GM18907 (cell line): ENCODE measurements at regions not wholly inside any gene's neighbourhood (a gene's known extent, or its start where the extent isn't known, plus 50 kb on each side); places are given as distances from the start of the nearest gene placed in this dataset.

Source experiments
- ATAC-seq: cut with Tn5 transposase; IDR thresholded peaks from one replicate; pipeline ENCODE4 v1.9.1; 2021; ENCODE audit warnings: mild to moderate bottlenecking, moderate library complexity; ENCODE audit not compliant: unreplicated experiment

DNA sequence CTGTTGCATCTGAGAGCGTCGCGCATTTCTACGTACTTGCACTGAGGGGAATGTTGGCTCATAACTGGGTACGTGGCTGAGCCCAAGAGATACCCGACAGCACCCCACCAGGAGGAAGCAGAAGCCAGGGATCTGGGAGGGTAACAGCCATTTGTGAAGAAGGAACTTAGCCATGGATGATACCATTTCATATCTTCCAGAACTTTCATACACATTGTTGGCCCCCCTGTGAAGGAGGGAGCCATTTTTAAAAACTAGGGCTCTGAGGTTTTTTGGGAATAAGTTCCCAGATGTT lies 101.4 kb upstream of the SLC44A1 start:
- no peak for ATAC-seq

DNA sequence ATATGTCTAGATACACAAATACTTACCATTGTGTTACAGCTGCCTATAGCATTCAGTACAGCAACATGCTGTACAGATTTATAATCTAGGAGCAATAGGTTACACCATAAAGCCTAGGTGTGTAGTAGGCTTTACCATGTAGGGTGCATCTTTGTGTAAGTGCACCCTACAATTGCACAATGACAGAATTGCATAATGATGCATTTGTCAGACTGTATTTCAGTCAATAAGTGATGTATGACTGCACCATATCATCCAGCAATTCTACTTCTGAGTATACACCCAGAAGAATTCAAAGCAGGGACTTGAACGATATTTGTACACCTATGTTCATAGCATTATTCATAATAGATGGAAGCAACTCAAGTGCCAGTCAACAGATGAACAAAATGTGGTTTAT lies 100.4 kb upstream of the SLC44A1 start:
- no peak for ATAC-seq

DNA sequence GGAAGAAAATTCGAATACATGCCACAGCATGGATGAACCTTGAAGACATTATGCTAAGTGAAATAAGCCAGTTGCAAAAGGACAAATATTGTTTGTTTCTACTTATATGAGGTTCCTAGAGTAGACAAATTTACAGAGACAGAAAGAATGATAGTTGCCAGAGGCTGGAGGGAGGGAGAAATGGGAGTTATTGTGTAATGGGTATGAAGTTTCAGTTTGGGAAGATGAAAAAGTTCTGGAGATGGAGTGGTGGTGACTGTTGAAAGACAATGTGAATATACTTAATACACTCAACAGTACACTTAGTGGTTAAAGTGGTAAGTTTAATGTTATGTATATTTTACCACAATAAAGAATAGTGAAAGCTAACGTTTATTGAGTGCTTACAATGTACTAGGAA lies 99.6 kb upstream of the SLC44A1 start:
- ATAC-seq = no peak

DNA sequence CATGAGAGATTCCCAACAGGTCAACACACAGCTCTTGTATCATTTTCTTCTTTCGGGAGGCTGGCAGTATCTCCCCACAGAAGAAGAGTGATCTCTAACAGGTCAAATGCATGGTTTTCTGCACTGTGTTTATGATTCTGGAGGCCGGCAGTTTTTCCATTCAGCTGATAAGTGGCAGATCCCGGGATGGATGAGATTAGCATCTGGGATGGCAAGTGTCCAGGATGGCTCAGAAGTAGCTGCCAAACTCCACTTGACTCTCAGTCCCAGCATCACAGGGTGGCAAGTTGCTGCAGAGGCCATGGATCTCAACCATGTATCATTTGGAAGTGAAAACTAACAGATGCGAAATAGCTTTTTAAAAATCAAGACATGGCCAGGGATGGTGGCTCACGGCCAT lies 97.8 kb upstream of the SLC44A1 start:
- no peak for ATAC-seq

DNA sequence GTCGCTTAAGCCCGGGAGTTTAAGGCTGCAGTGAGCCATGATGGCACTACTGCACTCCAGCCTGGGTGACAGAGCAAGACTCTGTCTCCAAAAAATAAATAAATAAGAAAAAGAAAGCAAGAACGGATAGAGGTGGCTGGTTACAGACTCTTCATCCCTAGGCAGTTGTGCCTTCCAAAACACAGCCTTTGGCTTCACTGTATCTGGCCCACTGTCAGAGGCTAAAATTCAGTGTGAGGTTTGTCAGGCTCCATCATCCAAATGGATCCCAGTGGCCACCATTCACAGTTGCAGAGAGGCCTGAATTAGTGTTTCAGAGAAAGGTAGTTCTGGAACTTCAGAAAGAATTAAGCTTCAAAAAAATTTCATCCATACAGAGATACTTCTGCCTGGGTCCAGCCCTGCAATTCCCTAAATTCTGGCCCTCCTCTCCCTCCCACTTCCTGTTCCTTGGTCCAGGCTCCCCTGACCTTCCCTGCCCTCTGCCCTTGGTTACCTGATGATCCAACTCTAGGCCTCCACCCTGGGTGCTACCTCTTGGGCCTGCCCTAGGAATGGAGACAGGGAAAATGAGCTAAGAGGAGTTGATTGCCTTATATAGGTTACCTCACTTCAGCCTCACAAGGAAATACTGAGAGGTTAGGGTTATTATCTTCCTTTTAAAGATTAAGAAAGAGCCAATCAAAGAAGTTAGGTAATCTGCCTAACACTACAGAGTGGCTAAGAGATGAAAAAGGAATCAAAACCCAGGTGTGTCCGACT lies 97.2 kb upstream of the SLC44A1 start:
- ATAC-seq = no peak

DNA sequence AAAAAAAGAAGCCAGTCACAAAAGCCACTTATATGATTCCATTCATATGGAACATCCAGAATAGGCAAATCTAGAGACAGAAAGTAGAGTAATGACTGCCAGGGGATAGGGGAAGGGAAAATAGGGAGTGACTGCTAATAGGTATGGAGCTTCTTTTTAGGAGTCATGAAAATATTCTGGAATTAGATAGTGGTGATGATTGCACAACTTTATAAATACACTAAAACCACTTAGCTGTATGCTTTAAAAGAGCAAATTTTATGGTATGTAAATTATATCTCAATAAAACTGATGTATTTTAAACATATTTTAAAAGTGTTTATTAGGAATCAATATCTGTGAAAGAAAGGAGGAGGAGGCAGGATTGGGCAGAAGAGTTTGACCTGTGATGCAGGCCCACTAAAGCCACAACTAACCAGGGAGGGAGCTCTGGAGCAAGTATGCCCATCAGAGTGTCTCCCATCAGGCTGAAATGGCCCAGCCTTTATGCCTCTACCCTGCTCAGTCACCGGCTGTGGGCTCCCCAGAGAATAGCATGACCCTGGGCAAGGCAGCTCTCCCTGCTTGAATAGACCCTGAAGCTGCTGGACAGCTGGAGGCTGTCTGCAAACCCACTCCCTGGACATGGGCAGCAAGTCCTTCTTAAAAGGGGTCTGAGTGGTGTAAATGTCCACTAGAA lies 96.0 kb upstream of the SLC44A1 start:
- ATAC-seq = no peak

DNA sequence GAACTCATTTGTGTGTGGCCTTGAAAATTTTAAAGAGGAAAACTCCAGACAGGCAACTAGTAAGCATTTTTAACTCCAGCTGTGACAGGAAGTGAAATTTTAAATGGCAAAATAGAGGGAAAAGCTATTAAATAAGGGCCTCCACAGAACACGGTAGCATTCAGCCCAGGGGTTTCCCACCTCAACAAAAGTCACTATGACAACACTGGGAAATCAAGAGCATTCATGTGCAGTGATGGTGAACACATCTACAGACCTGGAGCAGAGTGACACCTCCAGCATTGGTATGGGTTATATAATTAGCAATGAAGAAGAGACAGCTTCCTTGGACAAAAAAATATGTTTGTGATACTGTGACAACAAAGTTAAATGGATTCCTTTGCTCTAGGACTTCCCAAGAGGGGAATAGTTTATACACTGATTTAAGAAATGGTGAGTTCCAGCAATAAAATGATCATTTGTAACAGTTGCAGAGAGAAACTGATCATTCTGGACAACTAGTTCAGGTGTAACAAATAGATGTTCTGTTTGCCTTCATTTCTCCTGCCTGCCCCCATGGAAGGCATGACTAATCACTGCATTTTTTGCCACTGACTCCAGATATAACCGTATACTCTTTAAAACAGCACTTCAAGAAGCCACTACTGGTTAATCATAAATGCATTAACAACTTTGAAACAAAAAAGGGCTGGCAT lies 93.3 kb upstream of the SLC44A1 start:
- ATAC-seq = peak; percentile 89

DNA sequence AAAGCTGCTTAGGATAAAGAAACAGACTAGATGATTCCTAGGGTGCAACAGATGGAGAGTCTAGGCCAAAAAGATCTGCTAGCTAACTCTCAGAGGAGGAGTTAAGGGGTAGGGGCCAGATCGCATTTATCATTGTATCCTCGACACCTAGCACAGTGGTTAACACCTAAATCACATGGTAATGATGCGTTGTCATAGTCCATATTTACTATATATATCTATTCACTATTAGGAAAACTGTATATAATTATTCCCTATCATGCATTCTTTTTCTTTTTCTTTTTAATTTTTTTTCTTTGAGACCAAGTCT lies 92.8 kb upstream of the SLC44A1 start:
- no peak for ATAC-seq

DNA sequence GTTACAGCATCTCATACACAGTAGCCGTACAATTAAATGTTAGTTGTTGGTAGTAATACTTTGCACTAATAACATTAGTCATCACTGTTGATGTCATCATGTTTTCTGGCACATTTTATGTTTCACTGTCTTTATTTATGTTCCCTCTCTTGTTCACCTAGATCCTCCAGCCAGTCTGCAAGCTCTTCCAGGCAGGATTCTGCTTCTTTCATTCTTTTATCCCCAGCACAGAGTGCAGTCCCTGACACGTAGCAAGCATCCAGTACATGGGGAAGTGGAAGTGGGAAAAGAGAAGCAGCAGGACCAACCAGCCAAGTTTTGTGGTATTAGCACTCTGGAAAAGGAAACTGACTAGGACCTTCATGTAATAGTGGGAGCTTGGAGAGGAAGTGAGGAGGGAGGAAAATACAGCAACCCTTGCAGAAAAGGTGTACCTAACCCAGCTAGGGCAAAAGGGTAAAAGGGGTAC lies 89.7 kb upstream of the SLC44A1 start:
- no peak for ATAC-seq

DNA sequence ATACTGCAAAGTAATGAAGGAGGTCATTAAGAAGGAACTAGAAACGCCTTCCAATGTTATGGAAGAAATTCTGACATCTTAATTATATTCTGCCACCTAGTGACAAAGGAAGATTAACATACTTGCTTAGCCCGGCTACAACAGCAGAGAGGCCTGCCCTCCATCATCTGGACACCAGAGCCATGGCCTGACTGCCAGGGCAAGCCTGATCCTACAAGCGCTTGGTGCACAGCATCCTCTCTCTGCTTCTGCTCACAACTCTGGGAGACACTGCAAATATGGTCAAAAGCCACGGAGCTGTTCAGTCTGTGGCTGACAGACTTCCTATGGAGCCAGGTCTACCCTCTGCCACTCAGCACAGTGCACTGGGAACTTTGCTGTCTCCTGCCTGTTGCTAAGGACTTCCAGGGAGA lies 87.3 kb upstream of the SLC44A1 start:
- peak; percentile 83 for ATAC-seq

DNA sequence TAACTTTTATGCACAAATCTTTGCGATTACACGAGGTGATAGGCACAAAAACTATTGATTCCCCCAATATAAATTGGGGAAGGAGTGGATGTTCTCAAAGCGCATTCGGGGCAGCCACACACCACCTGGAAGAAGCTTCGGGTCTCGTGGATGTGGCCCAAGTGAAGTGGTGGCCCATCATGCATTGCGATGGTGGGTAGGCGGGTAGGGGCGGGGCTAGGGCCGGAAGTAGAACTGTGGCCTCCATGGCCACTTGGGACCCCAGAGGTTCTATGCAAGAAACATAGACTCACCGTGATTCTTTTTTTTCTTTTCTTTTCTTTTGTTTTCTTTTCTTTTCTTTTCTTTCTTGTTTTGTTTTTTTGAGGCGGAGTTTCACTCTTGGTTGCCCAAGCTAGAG lies 86.4 kb upstream of the SLC44A1 start:
- no peak for ATAC-seq

DNA sequence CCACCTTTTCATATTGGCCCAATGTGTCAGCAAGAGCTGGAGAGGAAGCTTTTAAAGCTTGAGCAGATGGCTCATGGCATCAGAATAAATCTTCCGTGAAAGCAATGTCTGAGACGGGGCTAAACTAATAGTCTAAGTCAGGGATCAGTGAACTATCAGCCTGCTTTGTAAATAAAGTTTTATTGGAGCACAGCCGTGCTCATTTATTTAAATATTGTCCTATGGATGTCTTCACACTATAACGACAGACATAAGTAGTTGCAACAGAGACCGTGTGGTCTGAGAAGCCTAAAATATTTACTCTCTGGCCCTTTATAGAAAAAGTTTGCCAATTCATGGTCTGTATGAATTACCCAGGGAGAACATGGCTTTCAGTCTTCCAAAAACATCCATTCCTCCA lies 85.6 kb upstream of the SLC44A1 start:
- ATAC-seq = no peak

DNA sequence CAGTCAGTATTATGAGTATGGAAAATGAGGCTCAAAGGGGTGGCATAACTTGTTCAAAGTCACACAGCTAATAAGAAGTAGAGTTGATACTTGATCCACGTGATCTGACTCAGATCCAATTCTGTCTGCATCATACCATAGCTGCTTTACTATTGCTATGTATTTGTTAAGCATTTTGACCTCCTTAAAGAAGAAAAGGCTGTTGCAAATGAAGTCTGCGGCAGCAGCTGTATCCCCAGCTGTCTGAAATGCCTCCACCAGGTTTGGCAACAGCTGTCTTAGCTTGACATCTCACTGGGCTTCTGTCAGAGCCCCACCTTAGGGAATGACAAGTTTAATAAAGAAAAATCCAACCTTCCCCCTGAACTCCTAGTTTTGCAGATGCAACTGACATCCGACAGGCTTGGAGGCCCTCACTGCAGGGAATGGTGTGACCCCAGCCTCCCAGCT lies 75.6 kb upstream of the SLC44A1 start:
- no peak for ATAC-seq

DNA sequence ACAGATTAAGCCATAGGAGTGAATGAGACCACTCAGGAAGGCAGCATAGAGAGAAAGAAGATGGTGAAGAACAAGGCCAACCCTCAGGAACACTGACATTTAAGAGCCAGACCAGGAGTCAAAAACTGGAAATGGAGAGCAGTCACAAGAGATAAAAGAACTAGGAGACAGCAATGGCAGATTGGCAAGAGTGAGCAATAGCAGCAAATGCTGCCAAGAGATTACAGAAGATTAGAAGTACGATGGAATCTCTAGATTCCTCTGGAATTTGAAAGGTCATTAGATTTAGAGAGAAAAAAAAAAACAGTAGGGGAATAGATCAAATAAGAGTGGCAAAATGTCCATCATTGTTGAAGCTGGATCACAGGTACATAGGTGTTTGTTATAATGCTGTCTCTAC lies 73.4 kb upstream of the SLC44A1 start:
- ATAC-seq = no peak

DNA sequence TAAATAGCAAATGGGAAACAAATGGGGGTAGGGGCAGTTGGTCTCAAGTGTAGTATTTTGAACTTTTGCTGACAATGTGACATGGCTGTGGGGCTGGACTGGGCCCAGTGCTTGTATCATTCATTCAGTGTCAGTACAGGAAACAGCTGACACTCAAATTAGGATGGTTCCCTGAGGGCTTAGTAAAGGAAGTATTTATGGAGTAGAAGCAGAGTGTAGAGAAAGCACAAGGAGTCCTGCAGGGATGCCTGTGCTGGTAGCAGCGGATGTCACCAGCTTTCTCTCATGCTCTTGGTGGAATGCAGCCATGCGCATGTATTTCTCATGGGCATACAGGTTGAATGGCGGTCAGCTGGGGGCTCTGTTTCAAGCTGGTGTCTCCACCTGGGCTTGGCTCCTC lies 72.9 kb upstream of the SLC44A1 start:
- ATAC-seq = no peak

DNA sequence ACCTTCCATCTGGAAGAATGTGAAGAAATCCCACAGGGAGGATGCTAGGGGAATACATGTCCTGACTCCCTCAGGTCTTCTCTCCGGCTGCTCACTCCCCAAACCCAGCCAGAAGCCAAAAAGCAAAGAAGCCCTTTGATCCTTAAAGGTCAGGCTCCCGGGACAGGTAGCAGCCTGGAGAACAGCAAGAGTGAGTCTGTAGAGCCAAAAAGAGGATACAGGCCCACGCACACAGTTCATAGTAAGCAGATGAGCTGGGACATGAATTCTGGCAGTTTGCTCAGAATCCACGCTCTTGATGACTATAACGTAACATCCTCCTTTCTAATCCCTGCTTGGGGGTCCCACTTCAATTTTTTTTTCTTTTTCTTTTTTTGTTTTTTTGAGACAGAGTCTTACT lies 72.0 kb upstream of the SLC44A1 start:
- ATAC-seq = no peak

DNA sequence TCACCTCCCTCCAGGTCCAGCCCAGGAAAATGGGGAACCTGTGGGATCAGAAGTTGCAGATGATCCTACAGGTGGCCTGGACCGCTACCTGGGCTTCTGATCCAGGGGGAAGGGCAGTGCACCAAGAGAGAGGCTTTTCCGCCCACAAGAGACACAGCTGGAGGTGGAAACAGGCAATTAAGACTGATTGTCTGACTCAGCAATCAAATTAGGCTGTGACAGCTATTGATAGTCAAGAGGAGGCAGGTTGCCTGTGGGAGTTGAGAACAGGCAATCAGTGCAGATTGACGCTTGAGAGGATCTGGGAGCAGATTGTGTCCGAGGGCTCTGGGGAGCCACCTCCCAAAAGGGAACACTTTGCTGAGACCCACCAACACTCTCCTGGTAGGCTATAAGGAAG lies 71.1 kb upstream of the SLC44A1 start:
- ATAC-seq = no peak

DNA sequence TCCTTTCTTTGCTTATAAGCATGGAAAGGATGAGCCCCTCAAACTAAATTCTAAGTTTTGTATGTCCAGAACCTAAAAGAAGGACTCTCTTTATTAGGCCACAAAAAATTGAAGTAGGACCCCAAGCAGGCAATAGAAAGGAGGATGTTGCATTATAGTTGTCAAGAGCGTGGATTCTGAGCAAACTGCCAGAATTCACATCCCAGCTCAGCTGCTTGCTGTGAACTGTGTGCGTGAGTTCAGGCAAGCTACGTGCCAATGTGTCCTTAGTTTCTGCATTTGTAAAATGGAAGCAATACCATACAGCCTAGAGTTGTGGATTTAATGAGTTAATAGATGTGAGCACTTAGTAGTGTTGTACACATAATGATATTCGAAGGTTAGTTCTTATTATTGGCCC lies 70.6 kb upstream of the SLC44A1 start:
- ATAC-seq = no peak

DNA sequence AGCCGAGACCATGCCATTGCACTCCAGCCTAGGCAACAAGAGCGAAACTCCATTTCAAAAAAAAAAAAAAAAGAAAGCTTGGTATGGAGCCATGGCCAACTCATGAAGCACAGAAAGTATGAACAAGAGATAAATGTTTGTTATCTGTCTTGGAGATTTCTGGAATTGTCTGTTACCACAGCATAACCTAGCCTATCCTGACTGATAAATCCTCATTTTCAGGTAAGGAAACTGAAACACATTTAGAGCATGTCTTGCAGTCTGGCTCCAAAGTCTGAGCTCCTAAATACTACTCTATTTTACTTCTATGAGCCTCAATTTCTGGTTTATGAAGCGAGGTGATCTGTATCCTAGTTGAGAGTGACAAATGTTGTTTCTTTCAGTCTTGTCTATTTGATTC lies 68.3 kb upstream of the SLC44A1 start:
- no peak for ATAC-seq

DNA sequence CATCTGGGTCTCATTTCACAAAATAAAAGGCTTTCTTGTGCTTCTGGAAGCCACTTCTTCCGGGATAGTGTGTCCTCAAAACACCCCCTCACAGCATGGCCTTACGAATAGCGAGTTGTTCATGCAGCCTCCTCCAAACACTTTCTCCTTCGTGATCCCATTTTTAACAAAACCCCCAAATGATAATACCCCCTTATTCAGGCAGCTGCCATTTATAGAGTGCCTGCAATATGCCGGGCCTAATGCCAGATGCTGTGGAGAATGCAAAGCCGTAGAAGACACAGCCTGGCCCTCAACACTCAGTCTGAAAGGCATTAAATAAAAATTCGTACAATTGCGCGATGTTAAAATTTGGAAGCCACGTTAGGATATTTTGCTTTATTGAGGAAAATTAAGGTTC lies 66.4 kb upstream of the SLC44A1 start:
- no peak for ATAC-seq

DNA sequence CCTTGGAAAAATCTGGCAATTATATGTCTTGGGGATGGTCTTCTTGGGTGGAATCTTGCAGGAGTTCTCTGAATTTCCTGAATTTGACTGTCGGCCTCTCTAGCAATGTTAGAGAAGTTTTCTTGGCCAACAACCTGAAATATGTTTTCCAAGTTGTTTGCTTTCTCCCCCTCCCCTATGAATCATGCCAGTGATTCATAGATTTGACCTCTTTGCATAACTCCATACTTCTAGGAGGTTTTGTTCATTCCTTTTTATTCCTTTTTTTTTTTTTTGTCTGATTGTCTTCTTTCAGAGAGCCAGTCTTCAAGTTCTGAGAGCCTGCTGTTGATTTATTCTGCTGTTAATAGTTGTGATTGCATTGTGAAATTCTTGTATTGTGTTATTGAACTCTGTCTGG lies 56.7 kb upstream of the SLC44A1 start:
- no peak for ATAC-seq

DNA sequence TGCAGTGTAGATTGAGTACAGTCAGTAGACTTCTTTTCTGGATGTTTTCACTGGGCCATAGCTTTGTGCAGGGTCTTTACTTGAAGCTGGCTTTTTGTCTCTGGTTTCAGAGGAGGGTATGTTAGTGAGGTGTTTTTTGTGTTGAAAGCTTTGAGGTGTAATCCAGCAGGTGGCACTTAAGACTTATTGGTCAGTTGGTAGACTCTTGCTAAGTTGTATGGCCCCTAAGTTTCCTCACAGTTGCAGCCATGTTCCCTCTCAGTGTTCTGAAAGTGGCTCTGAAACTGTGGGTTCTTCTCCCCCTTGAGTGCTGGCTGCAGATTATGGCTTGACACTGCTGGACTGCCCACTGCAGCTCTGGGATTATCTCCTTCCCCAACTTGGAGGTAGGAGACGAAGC lies 55.7 kb upstream of the SLC44A1 start:
- ATAC-seq = no peak
